Liver (tissue), 7 donors: ENCODE measurements at regions not wholly inside any gene's neighbourhood (a gene's known extent, or its start where the extent isn't known, plus 50 kb on each side); places are given as distances from the start of the nearest gene placed in this dataset.

Source experiments
- DNase-seq: peaks from one replicate; pipeline ENCODE4 v3.0.0-alpha.2; 2017; ENCODE audit warnings: low spot score
- H3K27ac ChIP-seq, 2 donors: one replicate each; pipeline ENCODE4 v1.7.0; 2013; ENCODE audit warnings: inconsistent platforms in 2 of 2, low read length in 2 of 2, control low read depth in 1 of 2, low read depth in 1 of 2, mild to moderate bottlenecking in 1 of 2
- H3K27me3 ChIP-seq, 4 donors: one replicate each; pipeline versions ENCODE4 v1.6.1 to v1.7.0; 2013; ENCODE audit warnings: low read length in 3 of 4, inconsistent platforms in 1 of 4, mild to moderate bottlenecking in 1 of 4, moderate library complexity in 1 of 4; ENCODE audit not compliant: control insufficient read depth in 4 of 4, insufficient read depth in 4 of 4
- H3K36me3 ChIP-seq, 4 donors: one replicate each; pipeline versions ENCODE4 v1.6.1 to v1.7.0; 2013; ENCODE audit warnings: low read length in 3 of 4, mild to moderate bottlenecking in 3 of 4, low read depth in 1 of 4, moderate library complexity in 1 of 4; ENCODE audit not compliant: control insufficient read depth in 4 of 4, insufficient read depth in 3 of 4
- H3K4me1 ChIP-seq, 4 donors: one replicate each; pipeline versions ENCODE4 v1.6.1 to v1.7.0; 2013; ENCODE audit warnings: low read length in 3 of 4, mild to moderate bottlenecking in 3 of 4, moderate library complexity in 1 of 4; ENCODE audit not compliant: control insufficient read depth in 4 of 4, insufficient read depth in 4 of 4
- H3K4me3 ChIP-seq, 3 donors: one replicate each; pipeline versions ENCODE4 v1.6.1 to v1.7.0; 2013; ENCODE audit warnings: low read length in 3 of 3, control low read depth in 1 of 3, low read depth in 1 of 3, mild to moderate bottlenecking in 1 of 3
- H3K9ac ChIP-seq, 2 donors: one replicate each; pipeline ENCODE4 v1.7.0; 2013; ENCODE audit warnings: low read length in 2 of 2, mild to moderate bottlenecking in 2 of 2, moderate library complexity in 2 of 2, control low read depth in 1 of 2, low read depth in 1 of 2
- H3K9me3 ChIP-seq, 4 donors: one replicate each; pipeline versions ENCODE4 v1.6.1 to v1.7.0; 2013; ENCODE audit warnings: low read length in 3 of 4; ENCODE audit not compliant: control insufficient read depth in 4 of 4
- EGR1 ChIP-seq, 2 donors: IDR thresholded peaks; 2 replicates each; pipeline ENCODE4 v1.6.1; 2016 to 2018; ENCODE audit warnings: antibody characterized with exemption in 2 of 2, low read depth in 2 of 2
- FOXA2 ChIP-seq: IDR thresholded peaks from 2 replicates; pipeline ENCODE4 v1.6.1; 2016; ENCODE audit warnings: antibody characterized with exemption
- GABPA ChIP-seq, 2 donors: IDR thresholded peaks in 1 of 2; conservative IDR thresholded peaks in 1 of 2; 2 replicates each; pipeline ENCODE4 v1.6.1; 2016; ENCODE audit warnings: antibody characterized with exemption in 2 of 2, mild to moderate bottlenecking in 1 of 2, moderate library complexity in 1 of 2
- HNF4A ChIP-seq, 2 donors: conservative IDR thresholded peaks; 2 replicates each; pipeline ENCODE4 v1.6.1; 2016; ENCODE audit warnings: antibody characterized with exemption in 2 of 2, mild to moderate bottlenecking in 2 of 2
- HNF4G ChIP-seq: IDR thresholded peaks from 2 replicates; pipeline ENCODE4 v1.6.1; 2016; ENCODE audit warnings: antibody characterized with exemption
- JUND ChIP-seq, 2 donors: IDR thresholded peaks; 2 replicates each; pipeline ENCODE4 v1.6.1; 2016; ENCODE audit warnings: antibody characterized with exemption in 2 of 2
- NR2F2 ChIP-seq: IDR thresholded peaks from 2 replicates; pipeline ENCODE4 v1.6.1; 2016; ENCODE audit warnings: antibody characterized with exemption
- RAD21 ChIP-seq, 2 donors: IDR thresholded peaks; 2 replicates each; pipeline ENCODE4 v1.6.1; 2016; ENCODE audit warnings: antibody characterized with exemption in 2 of 2, mild to moderate bottlenecking in 2 of 2
- RXRA ChIP-seq, 2 donors: IDR thresholded peaks; 2 replicates each; pipeline ENCODE4 v1.6.1; 2017 to 2018; ENCODE audit warnings: antibody characterized with exemption in 2 of 2, mild to moderate bottlenecking in 1 of 2
- SP1 ChIP-seq: IDR thresholded peaks from 2 replicates; pipeline ENCODE4 v1.6.1; 2018; ENCODE audit warnings: antibody characterized with exemption, mild to moderate bottlenecking
- TAF1 ChIP-seq: conservative IDR thresholded peaks from 2 replicates; pipeline ENCODE4 v1.6.1; 2016; ENCODE audit warnings: antibody characterized with exemption, mild to moderate bottlenecking
- YY1 ChIP-seq: IDR thresholded peaks from 2 replicates; pipeline ENCODE4 v1.6.1; 2016; ENCODE audit warnings: antibody characterized with exemption, mild to moderate bottlenecking
- WGBS: extraction: QIAGEN DNeasy Blood & Tissue Kit; methylation state at CpG from one replicate; pipeline ENCODE4 v1.1.7; 2013; 5-methylcytosine and 5-hydroxymethylcytosine counted together
- TF ChIP-seq, protein P1 (sequence below): IDR thresholded peaks from 2 replicates; pipeline ENCODE4 v1.6.1; 2016; ENCODE audit warnings: antibody characterized with exemption
- TF ChIP-seq, protein P2 (sequence below): IDR thresholded peaks from 2 replicates; pipeline ENCODE4 v1.6.1; 2016; ENCODE audit warnings: antibody characterized with exemption
- TF ChIP-seq, protein P3 (sequence below): IDR thresholded peaks from 2 replicates; pipeline ENCODE4 v1.6.1; 2016; ENCODE audit warnings: antibody characterized with exemption, mild to moderate bottlenecking
- TF ChIP-seq, protein P4 (sequence below): IDR thresholded peaks from 2 replicates; pipeline ENCODE4 v1.6.1; 2016; ENCODE audit warnings: antibody characterized with exemption
- donor health status: healthy.
- donor health status: healthy.
- donor health status: healthy.
- donor health status: healthy.

DNA sequence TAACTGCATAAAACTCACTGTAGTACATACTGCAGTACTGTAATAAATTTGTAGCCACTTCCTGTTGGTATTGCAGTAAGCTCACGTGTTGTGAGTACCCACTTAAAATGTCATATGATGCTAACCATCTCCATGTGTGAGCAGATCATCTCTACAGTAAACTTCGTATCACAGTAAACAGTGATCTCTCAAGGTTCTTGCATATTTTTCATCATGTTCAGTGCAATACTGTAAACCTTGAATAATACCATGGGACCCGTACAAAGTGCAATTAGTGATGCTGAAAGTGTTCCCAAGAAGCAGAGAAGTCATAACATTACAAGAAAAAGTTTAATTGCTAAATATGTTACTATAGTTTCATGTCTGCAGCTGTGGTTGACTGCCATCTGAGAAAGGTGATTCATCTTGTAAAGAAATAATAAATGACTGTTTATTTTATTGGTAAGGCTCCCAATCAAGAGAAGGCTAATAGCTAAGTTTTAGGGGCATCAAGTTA lies 253.8 kb upstream of the POU5F2 start:
- Histone ChIP-seq H3K4me1 (no peaks in the 10 kb centered on the region), H3K9me3 (no peaks in the 10 kb centered on the region), H3K27ac (no peak overlapping the region), H3K9ac (no peak overlapping the region), H3K4me3 (no peak overlapping the region), H3K27me3 (no peaks in the 10 kb centered on the region), H3K36me3 (peaks cover 0 to 2% (median 0%) of the 10 kb centered on the region in 4 donors)
- TF ChIP-seq, protein P1, sequence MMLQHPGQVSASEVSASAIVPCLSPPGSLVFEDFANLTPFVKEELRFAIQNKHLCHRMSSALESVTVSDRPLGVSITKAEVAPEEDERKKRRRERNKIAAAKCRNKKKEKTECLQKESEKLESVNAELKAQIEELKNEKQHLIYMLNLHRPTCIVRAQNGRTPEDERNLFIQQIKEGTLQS = no peak
- TF ChIP-seq EGR1 (IDR thresholded peaks at IDR 0.05; ENCODE audit: low read depth in 2 of 2) (no peak), FOXA2 (no peak), YY1 (no peak), RAD21 (IDR thresholded peaks at IDR 0.05) (no peak), TAF1 (no peak), GABPA (IDR thresholded peaks at IDR 0.05 in 1 of 2, conservative IDR thresholded peaks at IDR 0.05 in 1 of 2) (no peak), HNF4A (conservative IDR thresholded peaks at IDR 0.05) (no peak), HNF4G (no peak), NR2F2 (no peak), RXRA (IDR thresholded peaks at IDR 0.05) (no peak), SP1 (no peak)
- TF ChIP-seq, protein P2, sequence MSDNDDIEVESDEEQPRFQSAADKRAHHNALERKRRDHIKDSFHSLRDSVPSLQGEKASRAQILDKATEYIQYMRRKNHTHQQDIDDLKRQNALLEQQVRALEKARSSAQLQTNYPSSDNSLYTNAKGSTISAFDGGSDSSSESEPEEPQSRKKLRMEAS = no peak
- WGBS = 80% methylated on average over 3 of the region's 3 CpGs
- no peak for DNase-seq

DNA sequence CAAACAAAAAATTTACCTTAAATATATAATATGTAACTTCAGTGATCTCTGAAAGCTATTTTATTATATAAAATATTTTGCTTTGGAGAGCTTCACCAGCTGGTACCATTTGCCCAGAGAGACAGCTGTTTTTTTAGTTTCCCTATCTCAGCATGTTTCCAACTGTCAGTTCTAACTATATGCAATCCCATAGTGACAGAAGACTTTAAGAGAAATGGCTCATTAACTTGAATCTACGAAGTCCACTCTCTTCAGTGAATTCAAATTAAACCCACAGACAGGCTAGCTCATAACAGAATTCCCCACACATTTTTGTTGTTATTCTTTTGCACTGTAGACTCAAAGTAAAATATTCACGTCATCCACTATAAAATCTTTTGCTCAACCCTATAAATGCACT lies 251.8 kb upstream of the POU5F2 start:
- TF ChIP-seq YY1 (no peak), HNF4A (conservative IDR thresholded peaks at IDR 0.05) (no peak), FOXA2 (no peak)
- TF ChIP-seq, protein P3, sequence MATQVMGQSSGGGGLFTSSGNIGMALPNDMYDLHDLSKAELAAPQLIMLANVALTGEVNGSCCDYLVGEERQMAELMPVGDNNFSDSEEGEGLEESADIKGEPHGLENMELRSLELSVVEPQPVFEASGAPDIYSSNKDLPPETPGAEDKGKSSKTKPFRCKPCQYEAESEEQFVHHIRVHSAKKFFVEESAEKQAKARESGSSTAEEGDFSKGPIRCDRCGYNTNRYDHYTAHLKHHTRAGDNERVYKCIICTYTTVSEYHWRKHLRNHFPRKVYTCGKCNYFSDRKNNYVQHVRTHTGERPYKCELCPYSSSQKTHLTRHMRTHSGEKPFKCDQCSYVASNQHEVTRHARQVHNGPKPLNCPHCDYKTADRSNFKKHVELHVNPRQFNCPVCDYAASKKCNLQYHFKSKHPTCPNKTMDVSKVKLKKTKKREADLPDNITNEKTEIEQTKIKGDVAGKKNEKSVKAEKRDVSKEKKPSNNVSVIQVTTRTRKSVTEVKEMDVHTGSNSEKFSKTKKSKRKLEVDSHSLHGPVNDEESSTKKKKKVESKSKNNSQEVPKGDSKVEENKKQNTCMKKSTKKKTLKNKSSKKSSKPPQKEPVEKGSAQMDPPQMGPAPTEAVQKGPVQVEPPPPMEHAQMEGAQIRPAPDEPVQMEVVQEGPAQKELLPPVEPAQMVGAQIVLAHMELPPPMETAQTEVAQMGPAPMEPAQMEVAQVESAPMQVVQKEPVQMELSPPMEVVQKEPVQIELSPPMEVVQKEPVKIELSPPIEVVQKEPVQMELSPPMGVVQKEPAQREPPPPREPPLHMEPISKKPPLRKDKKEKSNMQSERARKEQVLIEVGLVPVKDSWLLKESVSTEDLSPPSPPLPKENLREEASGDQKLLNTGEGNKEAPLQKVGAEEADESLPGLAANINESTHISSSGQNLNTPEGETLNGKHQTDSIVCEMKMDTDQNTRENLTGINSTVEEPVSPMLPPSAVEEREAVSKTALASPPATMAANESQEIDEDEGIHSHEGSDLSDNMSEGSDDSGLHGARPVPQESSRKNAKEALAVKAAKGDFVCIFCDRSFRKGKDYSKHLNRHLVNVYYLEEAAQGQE = no peak
- WGBS = 98% methylated on average over 2 of the region's 2 CpGs
- no peaks in the 10 kb centered on the region for H3K4me1 ChIP-seq
- H3K4me3 ChIP-seq = no peak overlapping the region
- no peaks in the 10 kb centered on the region for H3K9me3 ChIP-seq
- no peak overlapping the region for H3K27ac ChIP-seq
- H3K27me3 ChIP-seq = no peaks in the 10 kb centered on the region
- no peak overlapping the region for H3K9ac ChIP-seq
- no peak for DNase-seq
- H3K36me3 ChIP-seq = peaks cover 0 to 2% (median 0%) of the 10 kb centered on the region in 4 donors

DNA sequence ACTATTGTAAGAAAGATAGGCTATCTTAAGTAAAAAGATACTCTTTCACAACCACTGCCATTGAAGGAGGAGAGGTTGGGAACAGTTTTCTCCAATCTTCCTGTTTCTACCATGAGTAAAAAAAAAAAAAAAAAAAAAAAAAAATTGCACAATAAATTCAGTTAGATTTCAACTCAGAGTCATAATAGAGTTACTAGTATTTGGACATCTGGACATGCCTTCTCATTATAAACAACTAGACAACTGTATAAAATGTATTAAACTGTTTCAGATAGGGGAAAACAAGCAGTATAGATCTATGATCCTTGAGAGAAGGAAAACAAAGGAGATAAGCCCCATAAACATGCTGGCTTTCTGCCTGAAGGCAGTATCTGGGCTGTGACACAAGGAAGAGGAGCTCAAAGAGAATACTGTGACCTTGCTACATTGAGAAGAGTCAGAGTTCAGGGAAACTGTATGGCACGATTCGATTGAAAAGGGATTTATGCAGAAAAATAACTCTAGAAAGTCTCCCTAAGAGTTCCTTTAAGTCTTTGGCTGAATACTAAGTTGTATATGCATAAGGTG lies 249.2 kb upstream of the POU5F2 start:
- DNase-seq = no peak
- Histone ChIP-seq H3K9ac (no peak overlapping the region), H3K27me3 (no peaks in the 10 kb centered on the region), H3K4me1 (no peaks in the 10 kb centered on the region), H3K36me3 (peaks cover 0 to 2% (median 0%) of the 10 kb centered on the region in 4 donors), H3K4me3 (no peak overlapping the region), H3K27ac (no peak overlapping the region), H3K9me3 (peaks cover 0 to 4% (median 0%) of the 10 kb centered on the region in 4 donors)
- 67% methylated on average over 2 of the region's 2 CpGs for WGBS
- TF ChIP-seq RAD21 (IDR thresholded peaks at IDR 0.05) = no peak
- TF ChIP-seq, protein P3 = no peak
- no peak for TF ChIP-seq TAF1
- TF ChIP-seq, protein P4, sequence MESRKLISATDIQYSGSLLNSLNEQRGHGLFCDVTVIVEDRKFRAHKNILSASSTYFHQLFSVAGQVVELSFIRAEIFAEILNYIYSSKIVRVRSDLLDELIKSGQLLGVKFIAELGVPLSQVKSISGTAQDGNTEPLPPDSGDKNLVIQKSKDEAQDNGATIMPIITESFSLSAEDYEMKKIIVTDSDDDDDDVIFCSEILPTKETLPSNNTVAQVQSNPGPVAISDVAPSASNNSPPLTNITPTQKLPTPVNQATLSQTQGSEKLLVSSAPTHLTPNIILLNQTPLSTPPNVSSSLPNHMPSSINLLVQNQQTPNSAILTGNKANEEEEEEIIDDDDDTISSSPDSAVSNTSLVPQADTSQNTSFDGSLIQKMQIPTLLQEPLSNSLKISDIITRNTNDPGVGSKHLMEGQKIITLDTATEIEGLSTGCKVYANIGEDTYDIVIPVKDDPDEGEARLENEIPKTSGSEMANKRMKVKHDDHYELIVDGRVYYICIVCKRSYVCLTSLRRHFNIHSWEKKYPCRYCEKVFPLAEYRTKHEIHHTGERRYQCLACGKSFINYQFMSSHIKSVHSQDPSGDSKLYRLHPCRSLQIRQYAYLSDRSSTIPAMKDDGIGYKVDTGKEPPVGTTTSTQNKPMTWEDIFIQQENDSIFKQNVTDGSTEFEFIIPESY = no peak
- TF ChIP-seq HNF4G = no peak
- TF ChIP-seq, protein P2 = no peak
- TF ChIP-seq, protein P1 = no peak
- TF ChIP-seq GABPA (IDR thresholded peaks at IDR 0.05 in 1 of 2, conservative IDR thresholded peaks at IDR 0.05 in 1 of 2) = no peak
- TF ChIP-seq JUND (IDR thresholded peaks at IDR 0.05) = no peak
- no peak for TF ChIP-seq YY1
